HG03354 (cell line): ENCODE measurements at regions not wholly inside any gene's neighbourhood (a gene's known extent, or its start where the extent isn't known, plus 50 kb on each side); places are given as distances from the start of the nearest gene placed in this dataset.
"Not testable (repeated sequence)": the region's sequence is repeated elsewhere in the genome, so short reads cannot be mapped to it uniquely, and the experiment has no call there.

Experiments used
- ATAC-seq: cut with Tn5 transposase; IDR thresholded peaks from one replicate; pipeline ENCODE4 v1.9.1; 2021; ENCODE audit warnings: mild to moderate bottlenecking; ENCODE audit not compliant: unreplicated experiment, poor library complexity, severe bottlenecking

DNA sequence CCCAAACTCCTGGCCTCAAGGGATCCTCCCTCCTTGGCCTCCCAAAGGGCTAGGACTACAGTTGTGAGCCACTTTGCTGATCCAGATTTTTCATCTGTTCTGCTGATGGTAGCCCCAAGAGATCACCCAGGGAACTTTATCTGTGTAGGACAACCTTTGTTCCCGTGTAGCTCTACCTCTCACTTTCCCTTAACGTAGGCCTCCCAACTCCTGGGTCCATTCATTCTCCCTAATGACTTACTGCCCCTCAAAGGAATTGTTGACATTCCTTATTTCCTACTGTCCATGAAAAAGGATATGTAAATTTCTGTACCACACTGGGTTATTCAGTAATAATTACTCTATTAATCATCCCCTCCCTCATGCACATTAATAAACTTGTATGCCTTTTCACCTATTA, 51.0 kb upstream of the PHF24 start:
- no peak for ATAC-seq

GRCh38 chr9:34899535-34900158, 58.4 kb upstream of the PHF24 start:
- peak; percentile 81 for ATAC-seq

- ATAC-seq = no peak
These were observed 59.2 kb upstream of the PHF24 start for GRCh38 chr9:34898846-34899245.

GRCh38 chr9:34896112-34896511, 62.0 kb upstream of the PHF24 start:
- ATAC-seq = no peak

DNA sequence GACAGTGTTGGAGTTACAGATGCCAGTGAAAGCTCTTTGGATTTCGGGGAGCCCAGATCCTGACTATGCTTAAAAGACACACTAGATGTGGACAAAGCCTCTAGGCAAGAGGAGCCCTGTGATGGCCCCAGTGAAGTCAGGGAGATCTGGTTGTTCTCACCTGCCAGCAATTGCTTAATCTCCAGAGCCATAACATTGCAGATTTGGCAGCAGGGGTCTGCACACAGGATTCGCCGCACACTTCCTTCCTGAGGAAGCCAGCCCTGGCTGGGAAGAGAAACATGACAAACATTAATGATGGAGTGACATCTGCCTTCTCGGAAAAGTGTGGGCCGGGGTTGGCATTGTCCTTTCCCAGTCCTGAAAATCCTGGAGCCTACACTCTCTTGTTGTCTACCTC, 65.2 kb upstream of the PHF24 start:
- no peak for ATAC-seq

GRCh38 chr9:34891386-34891785, 66.7 kb upstream of the PHF24 start:
- no peak for ATAC-seq

DNA sequence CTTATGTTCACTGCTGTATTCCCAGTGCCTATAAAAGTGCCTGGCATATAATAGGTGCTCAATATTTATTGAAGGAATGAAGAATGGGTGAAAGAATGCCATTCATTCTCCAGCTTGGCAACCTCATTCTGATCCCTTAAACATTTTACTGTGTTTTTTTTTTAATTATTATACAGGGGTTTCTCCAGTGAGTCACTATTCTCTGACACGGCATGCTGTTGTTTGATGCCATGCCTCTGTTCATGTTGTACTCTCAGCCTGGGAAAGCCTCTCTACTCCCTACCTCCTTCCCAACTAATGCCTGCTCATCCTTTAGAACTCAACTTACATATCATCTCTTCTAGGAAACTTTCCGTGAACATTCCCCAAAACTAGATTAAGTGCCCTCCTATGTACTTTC, 70.2 kb upstream of the PHF24 start:
- ATAC-seq = no peak

DNA sequence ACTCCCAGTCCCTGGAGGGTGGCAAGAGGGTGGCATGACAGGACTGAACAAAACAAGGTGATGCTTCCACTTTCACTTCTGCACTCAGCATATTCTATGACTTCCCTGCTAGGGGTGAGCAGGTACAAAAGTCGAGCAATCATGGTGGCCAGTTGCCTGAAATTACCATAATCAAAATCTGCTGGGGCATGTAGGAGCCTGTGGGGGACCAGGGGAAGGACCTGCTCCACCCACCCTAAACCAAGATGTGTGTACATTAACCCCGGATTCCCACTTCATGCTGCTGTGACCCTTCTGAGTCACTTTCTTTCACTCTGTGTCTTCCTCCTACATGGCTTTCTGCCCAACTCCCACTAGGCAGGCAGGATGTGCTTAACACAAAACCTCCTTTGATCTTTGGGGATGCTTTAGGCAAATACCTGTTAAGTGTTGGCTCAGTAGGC, 73.3 kb upstream of the PHF24 start:
- peak; percentile 73 for ATAC-seq

DNA sequence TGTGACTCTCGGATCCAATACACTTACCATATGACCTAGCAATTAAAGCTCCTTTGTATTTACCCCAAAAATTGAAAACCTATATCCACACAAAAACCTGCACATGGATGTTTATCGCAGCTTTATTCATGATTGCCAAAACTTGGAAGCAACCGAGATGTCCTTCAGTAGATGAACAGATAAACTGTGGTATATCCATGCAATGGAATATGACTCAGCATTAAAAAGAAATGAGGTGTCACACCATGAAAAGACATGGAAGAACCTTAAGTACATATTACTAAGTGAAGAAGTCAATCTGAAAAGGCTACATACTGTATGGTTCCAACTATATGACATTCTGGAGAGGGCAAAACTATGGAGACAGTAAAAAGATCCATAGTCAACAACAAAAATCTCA, 82.0 kb upstream of the PHF24 start:
- ATAC-seq = no peak

GRCh38 chr9:34869390-34869789, 88.7 kb upstream of the PHF24 start:
- ATAC-seq = no peak

DNA sequence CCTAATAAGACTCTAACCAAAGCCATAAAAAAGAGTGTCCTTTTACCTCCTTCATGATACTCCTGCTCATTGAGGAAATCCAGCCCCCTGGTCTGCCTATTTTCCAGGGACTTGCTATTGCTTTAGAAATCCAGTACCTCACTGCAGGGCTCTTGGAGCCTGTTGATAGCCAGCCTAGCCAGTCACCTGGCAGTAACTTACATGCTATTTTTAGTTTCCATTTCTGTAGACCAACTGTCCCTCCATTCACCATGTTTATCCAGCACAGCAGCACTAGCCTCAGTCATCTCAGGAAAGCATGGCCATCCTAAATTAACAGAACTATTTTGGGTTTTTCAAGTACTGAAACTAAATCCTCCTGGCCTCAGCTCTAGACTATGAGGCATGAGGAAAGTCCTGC, 91.5 kb upstream of the PHF24 start:
- ATAC-seq = no peak

- no peak for ATAC-seq
These were observed 94.7 kb upstream of the PHF24 start for GRCh38 chr9:34863426-34863825.

DNA sequence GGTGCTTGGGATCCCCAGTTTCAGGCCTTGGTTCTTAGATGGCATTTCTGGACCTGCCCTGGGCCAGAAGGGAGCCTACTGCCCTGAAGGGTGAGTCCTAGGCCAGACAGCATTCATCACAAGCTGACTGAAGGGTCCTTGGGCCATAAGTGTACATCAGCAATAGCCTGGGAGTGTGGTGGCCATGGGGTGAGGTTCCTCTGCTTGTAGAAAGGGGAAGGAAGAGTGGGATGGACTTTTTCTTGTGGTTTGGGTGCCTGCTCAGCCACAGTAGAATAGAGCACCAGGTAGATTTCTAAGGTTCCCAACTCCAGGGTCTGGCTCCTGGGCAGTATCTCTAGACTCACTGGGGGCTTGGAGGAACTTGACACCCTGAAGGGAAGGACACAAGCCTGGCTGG, 95.2 kb upstream of the PHF24 start:
- no peak for ATAC-seq

GRCh38 chr9:34862043-34862442, 96.0 kb upstream of the PHF24 start:
- ATAC-seq = no peak

DNA sequence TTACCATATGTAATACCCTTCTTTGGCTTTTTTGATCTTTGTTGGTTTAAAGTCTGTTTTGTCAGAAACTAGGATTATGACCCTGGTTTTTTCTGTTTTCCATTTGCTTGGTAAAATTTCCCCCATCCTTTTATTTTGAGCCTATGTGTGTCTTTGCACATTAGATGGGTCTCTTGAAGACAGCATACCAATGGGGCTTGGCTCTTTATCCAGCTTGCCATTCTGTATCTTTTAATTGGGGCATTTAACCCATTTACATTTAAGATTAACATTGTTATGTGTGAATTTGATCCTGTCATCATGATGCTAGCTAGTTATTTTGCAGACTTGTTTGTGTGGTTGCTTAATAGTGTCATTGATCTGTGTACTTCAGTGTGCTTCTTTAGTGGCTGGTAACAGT, 103.1 kb upstream of the PHF24 start:
- not testable (repeated sequence) for ATAC-seq

GRCh38 chr9:34830068-34830467, 120.1 kb upstream of the CCL21 start:
- no peak for ATAC-seq

- ATAC-seq = no peak
These were observed 117.1 kb upstream of the CCL21 start for GRCh38 chr9:34826999-34827538.

DNA sequence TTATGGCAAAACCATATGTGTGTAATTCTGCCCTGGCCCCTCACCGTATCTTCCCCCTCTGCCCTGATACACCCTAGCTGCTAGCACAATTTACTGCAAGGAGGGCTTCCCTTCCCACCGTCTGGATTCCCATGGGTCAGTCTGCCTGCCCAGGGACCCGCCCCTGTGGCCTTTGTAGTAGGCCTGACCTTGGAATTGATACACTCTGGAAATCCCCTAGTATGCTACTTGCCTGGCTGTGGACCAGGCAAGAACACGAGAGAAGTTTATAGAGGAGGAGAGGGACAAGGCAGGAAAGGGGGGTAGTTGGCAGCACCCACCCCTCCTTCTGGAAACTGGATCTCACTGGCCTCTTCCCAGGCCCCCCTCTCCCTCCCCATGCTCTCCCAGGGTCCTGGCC, 115.8 kb upstream of the CCL21 start:
- ATAC-seq = no peak

DNA sequence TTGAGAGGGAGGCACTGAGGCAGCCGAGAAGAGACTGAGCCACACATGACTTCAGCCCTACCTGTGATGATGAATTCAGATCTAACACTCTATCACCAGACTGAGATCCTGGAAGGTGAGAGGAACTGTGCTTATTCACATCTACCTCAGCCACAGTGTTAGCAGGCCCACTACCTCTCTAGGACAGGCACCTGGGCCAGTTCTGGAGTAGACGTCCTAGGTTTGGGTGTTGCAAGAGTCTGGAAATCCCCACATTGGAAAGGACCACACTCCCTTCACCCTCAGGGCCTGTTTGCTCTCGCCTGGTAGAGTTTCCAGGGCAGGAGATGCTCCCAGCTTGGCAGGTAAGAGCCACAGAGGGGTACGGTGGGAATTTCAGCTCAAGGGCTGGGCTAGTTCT, 113.8 kb upstream of the CCL21 start:
- no peak for ATAC-seq

GRCh38 chr9:34810187-34810524, 100.2 kb upstream of the CCL21 start:
- ATAC-seq = no peak

DNA sequence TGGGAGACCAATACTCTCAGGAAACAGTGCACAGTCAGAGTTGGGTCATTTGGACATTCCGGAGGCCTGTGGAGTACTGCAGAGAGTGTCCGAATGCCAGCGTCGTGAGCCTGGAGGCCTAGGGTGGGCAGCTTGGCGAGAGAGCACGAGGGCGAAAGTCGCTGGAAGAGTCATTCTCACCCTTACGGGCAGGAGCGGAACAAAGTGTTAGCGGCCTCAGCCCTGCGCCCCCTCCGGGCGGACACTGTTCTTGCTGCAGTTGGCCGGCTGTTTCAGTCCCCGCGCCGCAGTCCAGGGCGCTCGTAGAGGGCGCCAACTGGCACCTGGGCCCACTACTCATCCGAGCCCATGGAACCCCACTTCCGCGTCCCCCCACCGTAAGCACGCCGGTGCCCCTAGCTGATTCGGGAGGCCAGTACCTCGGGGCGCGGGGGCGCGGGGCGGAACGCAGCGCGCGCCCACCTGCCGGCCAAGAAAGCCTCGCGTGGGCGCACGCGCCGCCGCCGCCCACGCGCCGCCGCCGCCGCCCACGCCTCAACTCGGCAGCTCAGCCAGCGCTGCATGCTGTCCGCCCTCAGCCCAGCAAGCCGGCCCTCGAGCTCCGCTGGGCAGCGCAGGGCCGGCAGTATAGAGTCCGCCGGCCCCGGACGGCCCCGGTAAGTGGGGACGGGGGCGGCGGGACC, 99.7 kb upstream of the CCL21 start:
- no peak for ATAC-seq

DNA sequence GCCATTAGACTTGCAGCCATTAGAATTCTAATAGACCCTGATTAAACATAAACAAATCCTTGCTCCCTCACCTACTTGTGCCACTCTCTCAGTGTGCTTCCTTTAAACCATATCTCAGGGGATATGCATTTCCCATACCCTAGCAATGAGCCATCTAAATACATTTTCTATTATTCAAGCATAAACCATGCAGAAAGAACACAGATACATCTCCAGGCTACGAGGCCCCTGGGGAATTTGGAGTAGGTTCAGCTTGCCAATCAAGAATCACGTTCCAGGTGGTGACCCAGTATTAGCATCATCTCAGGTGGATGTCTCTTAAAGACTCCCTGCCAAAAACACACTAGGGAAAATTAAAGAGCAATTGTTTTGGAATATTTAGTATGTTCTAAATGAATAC, 93.0 kb upstream of the CCL21 start:
- ATAC-seq = no peak
